PC-9 (cell line): ENCODE measurements at regions not wholly inside any gene's neighbourhood (a gene's known extent, or its start where the extent isn't known, plus 50 kb on each side); places are given as distances from the start of the nearest gene placed in this dataset.

Experiments
- CTCF ChIP-seq: fragments of 200-600 bp; sonication (generic); conservative IDR thresholded peaks from 2 replicates; pipeline ENCODE4 v1.6.1; 2017; ENCODE audit warnings: mixed run types, antibody characterized with exemption, mild to moderate bottlenecking, moderate library complexity
- EZH2 ChIP-seq: fragments of 200-600 bp; sonication (generic); IDR thresholded peaks from 2 replicates; pipeline ENCODE4 v1.8.0; 2017; ENCODE audit warnings: antibody characterized with exemption, low read depth

- TF ChIP-seq CTCF, result no peak
- TF ChIP-seq EZH2, result no peak
These were observed 89.8 kb upstream of the MBOAT2 start for GRCh38 chr2:9093324-9093723.
